KMS-11 (cell line): ENCODE measurements at regions not wholly inside any gene's neighbourhood (a gene's known extent, or its start where the extent isn't known, plus 50 kb on each side); places are given as distances from the start of the nearest gene placed in this dataset.

ENCODE experiments used
- H2AFZ ChIP-seq: fragments of 200-600 bp; sonication (generic); 2 replicates; pipeline ENCODE4 v1.6.1; 2016; ENCODE audit warnings: antibody characterized with exemption, mixed run types, low read depth
- H3K27ac ChIP-seq: fragments of 200-600 bp; sonication (generic); 2 replicates; pipeline ENCODE4 v1.6.1; 2016; ENCODE audit warnings: mild to moderate bottlenecking, mixed run types
- H3K27me3 ChIP-seq: fragments of 200-600 bp; sonication (generic); 2 replicates; pipeline ENCODE4 v1.6.1; 2017; ENCODE audit warnings: mild to moderate bottlenecking, low read depth, mixed run types, moderate library complexity; ENCODE audit not compliant: insufficient read depth
- H3K36me3 ChIP-seq: fragments of 200-600 bp; sonication (generic); 2 replicates; pipeline ENCODE4 v1.6.1; 2017; ENCODE audit warnings: mild to moderate bottlenecking, mixed run types; ENCODE audit not compliant: insufficient read depth
- H3K4me1 ChIP-seq: fragments of 200-600 bp; sonication (generic); 2 replicates; pipeline ENCODE4 v1.6.1; 2016; ENCODE audit warnings: mild to moderate bottlenecking, low read depth, mixed run types; ENCODE audit not compliant: poor library complexity, severe bottlenecking
- H3K4me2 ChIP-seq: fragments of 200-600 bp; sonication (generic); 2 replicates; pipeline ENCODE4 v1.7.0; 2016; ENCODE audit warnings: mild to moderate bottlenecking, mixed run types
- H3K4me3 ChIP-seq: fragments of 200-600 bp; sonication (generic); IDR thresholded peaks from 2 replicates; pipeline ENCODE4 v1.6.1; 2017; ENCODE audit warnings: low read depth, low read length, mixed read lengths; ENCODE audit not compliant: insufficient read depth
- H3K79me2 ChIP-seq: fragments of 200-600 bp; sonication (generic); 2 replicates; pipeline ENCODE4 v1.6.1; 2016; ENCODE audit warnings: low read depth, mixed run types; ENCODE audit not compliant: insufficient read depth
- H3K9ac ChIP-seq: fragments of 200-600 bp; sonication (generic); 2 replicates; pipeline ENCODE4 v1.6.1; 2016; ENCODE audit warnings: mild to moderate bottlenecking, mixed run types
- H4K20me1 ChIP-seq: fragments of 200-600 bp; sonication (generic); 2 replicates; pipeline ENCODE4 v1.6.1; 2016; ENCODE audit warnings: mild to moderate bottlenecking, mixed run types; ENCODE audit not compliant: insufficient read depth
- TF ChIP-seq, protein P1 (sequence below): fragments of 200-600 bp; sonication (generic); conservative IDR thresholded peaks from 2 replicates; pipeline ENCODE4 v1.6.1; 2017; ENCODE audit warnings: low read depth, mild to moderate bottlenecking, antibody characterized with exemption, low read length, moderate library complexity, mixed read lengths

DNA sequence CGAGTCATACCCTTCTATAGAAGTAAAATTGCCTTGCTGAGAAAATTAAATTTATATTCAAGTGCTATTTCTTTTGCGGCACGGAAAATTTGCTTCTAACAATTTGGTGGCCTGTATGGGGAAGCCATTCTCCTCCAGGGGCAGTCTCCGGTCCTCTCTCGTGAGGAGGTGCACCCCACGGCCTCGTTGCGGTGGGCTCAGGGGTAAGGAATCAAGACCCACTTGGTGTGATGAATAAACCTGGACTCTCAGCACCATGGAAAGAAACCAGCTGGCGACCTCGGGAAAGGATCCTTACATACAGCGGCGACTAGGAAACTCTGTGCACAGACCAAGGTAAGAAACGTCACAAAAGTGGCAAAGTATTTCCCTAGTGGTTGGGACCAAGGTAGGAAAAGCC lies 252.9 kb downstream of the DPY19L2 start:
- H3K27me3 ChIP-seq = no peaks in the 10 kb centered on the region
- no peak overlapping the region for H3K4me2 ChIP-seq
- no peaks in the 10 kb centered on the region for H3K79me2 ChIP-seq
- TF ChIP-seq, protein P1, sequence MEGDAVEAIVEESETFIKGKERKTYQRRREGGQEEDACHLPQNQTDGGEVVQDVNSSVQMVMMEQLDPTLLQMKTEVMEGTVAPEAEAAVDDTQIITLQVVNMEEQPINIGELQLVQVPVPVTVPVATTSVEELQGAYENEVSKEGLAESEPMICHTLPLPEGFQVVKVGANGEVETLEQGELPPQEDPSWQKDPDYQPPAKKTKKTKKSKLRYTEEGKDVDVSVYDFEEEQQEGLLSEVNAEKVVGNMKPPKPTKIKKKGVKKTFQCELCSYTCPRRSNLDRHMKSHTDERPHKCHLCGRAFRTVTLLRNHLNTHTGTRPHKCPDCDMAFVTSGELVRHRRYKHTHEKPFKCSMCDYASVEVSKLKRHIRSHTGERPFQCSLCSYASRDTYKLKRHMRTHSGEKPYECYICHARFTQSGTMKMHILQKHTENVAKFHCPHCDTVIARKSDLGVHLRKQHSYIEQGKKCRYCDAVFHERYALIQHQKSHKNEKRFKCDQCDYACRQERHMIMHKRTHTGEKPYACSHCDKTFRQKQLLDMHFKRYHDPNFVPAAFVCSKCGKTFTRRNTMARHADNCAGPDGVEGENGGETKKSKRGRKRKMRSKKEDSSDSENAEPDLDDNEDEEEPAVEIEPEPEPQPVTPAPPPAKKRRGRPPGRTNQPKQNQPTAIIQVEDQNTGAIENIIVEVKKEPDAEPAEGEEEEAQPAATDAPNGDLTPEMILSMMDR = no peak
- H3K4me3 ChIP-seq = no peak overlapping the region
- no peaks in the 10 kb centered on the region for H3K4me1 ChIP-seq
- no peak overlapping the region for H2AFZ ChIP-seq
- no peak overlapping the region for H3K9ac ChIP-seq
- no peaks in the 10 kb centered on the region for H3K36me3 ChIP-seq
- H3K27ac ChIP-seq = no peak overlapping the region
- H4K20me1 ChIP-seq = no peaks in the 10 kb centered on the region

DNA sequence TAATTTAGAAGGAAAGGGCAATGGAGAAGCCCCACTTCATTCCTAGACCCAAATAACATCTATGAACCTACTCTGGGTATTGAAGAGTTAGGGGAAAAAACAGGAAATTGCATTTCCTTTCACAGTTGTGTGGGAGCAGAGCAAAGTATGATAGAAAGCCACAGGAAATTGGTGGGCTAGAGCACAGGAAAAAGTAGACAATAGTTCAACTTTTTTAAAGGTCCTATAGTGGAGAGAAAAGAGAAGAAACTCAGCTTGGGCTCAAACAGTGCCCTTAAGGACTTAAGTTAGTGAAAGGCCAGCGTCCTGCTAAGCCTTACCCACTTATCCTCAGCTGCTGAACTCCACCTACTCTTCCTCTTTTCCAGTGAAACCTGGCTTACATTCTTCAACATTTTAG lies 258.1 kb downstream of the DPY19L2 start:
- TF ChIP-seq, protein P1 = no peak
- Histone ChIP-seq H3K27ac (no peak overlapping the region), H3K79me2 (no peaks in the 10 kb centered on the region), H3K27me3 (no peaks in the 10 kb centered on the region), H2AFZ (no peak overlapping the region), H3K9ac (no peak overlapping the region), H3K4me3 (no peak overlapping the region), H3K4me1 (no peaks in the 10 kb centered on the region), H4K20me1 (no peaks in the 10 kb centered on the region), H3K36me3 (no peaks in the 10 kb centered on the region), H3K4me2 (no peak overlapping the region)

DNA sequence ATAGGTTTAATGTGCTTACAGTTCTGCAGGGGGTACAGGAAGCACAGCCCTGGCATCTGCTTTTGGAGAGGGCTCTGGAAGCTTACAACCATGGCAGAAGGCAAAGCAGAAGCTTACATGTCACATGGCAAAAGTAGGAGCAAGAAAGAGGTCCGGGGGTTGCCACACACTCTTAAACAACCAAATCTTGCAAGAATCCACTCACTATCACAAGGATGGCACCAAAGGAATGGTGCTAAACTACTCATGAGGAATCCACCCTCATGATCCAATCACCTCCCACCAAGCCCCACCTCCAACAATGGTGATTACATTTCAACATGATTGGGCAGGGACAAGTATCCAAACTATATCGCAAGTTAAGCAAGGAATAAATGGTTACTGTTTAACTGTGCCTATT lies 255.8 kb upstream of the AVPR1A start:
- Histone ChIP-seq H3K27me3 (no peaks in the 10 kb centered on the region), H3K9ac (no peak overlapping the region), H3K4me1 (no peaks in the 10 kb centered on the region), H3K36me3 (no peaks in the 10 kb centered on the region), H3K27ac (no peak overlapping the region), H3K4me2 (no peak overlapping the region), H2AFZ (no peak overlapping the region), H3K4me3 (no peak overlapping the region), H3K79me2 (no peaks in the 10 kb centered on the region), H4K20me1 (no peaks in the 10 kb centered on the region)
- TF ChIP-seq, protein P1 = no peak

DNA sequence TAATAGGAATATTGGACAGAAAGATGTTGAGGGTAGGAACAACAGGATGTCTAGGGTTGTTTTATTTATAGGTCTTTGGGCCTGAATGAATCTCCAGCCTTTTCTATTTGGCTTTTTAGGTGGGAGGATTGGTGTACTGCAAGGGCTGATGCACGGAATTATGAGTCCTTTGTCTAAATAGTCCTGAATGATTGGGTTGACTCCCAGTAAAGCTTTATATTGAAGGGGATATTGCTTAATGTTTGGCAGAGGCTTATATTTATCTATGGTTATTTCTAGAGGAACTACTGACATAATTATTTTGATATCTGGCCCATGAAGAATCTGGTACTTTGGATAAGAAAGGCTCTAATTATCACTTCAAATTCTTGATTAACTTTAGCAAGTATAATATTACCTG lies 253.6 kb upstream of the AVPR1A start:
- Histone ChIP-seq H3K9ac (no peak overlapping the region), H3K27me3 (no peaks in the 10 kb centered on the region), H3K27ac (no peak overlapping the region), H4K20me1 (no peaks in the 10 kb centered on the region), H3K4me3 (no peak overlapping the region), H3K79me2 (no peaks in the 10 kb centered on the region), H2AFZ (no peak overlapping the region), H3K4me2 (no peak overlapping the region), H3K36me3 (no peaks in the 10 kb centered on the region), H3K4me1 (no peaks in the 10 kb centered on the region)
- TF ChIP-seq, protein P1 = no peak

DNA sequence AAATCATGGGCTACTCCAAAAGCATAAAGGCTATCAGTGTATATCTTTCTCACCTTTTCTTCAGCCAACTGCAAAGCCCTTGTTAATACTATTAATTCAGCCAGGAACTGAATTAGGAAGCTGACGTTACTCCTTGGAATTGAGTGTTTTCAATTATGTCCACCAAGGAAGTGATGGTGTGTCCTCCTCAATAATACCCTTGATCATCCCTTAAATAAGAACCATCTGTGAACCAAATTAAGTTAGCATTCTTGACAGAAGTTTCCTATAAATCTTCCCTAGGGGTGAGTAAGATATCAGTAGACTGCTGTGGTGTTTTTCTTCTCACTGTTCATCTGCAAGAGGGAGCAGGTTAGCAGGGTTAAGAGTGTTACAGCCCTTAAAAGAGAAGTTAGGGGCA lies 252.3 kb upstream of the AVPR1A start:
- H3K27me3 ChIP-seq = no peaks in the 10 kb centered on the region
- no peaks in the 10 kb centered on the region for H3K79me2 ChIP-seq
- no peaks in the 10 kb centered on the region for H4K20me1 ChIP-seq
- H2AFZ ChIP-seq = no peak overlapping the region
- no peaks in the 10 kb centered on the region for H3K4me1 ChIP-seq
- no peak overlapping the region for H3K4me2 ChIP-seq
- TF ChIP-seq, protein P1 = no peak
- no peaks in the 10 kb centered on the region for H3K36me3 ChIP-seq
- no peak overlapping the region for H3K4me3 ChIP-seq
- no peak overlapping the region for H3K9ac ChIP-seq
- H3K27ac ChIP-seq = no peak overlapping the region
